Progenitor cell of endocrine pancreas (in vitro differentiated cells): ENCODE measurements at regions not wholly inside any gene's neighbourhood (a gene's known extent, or its start where the extent isn't known, plus 50 kb on each side); places are given as distances from the start of the nearest gene placed in this dataset.

Source experiments
- DNase-seq: peaks from one replicate; pipeline ENCODE4 v3.0.0; 2021; ENCODE audit warnings: low spot score; ENCODE audit not compliant: unreplicated experiment
- H3K27ac Mint-ChIP-seq: 2 replicates; pipeline ENCODE4 v1.8.0; 2021; ENCODE audit warnings: mild to moderate bottlenecking, moderate library complexity, mixed read lengths
- H3K27me3 Mint-ChIP-seq: 2 replicates; pipeline ENCODE4 v1.8.0; 2021; ENCODE audit warnings: mixed read lengths
- H3K36me3 Mint-ChIP-seq: 2 replicates; pipeline ENCODE4 v1.8.0; 2022; ENCODE audit warnings: mixed read lengths; ENCODE audit not compliant: insufficient read depth
- H3K4me1 Mint-ChIP-seq: 2 replicates; pipeline ENCODE4 v1.8.0; 2021; ENCODE audit warnings: low read depth, mixed read lengths
- H3K4me3 Mint-ChIP-seq: 2 replicates; pipeline ENCODE4 v1.8.0; 2021; ENCODE audit warnings: low read depth, mild to moderate bottlenecking, moderate library complexity, mixed read lengths
- H3K9me3 Mint-ChIP-seq: 2 replicates; pipeline ENCODE4 v1.8.0; 2021; ENCODE audit warnings: low read depth, mixed read lengths
- TF ChIP-seq, protein P1 (sequence below): fragments of 200-600 bp; sonication (generic); IDR thresholded peaks from one replicate; pipeline ENCODE4 v1.5.0; 2021; ENCODE audit warnings: antibody characterized with exemption, mild to moderate bottlenecking; ENCODE audit not compliant: unreplicated experiment

DNA sequence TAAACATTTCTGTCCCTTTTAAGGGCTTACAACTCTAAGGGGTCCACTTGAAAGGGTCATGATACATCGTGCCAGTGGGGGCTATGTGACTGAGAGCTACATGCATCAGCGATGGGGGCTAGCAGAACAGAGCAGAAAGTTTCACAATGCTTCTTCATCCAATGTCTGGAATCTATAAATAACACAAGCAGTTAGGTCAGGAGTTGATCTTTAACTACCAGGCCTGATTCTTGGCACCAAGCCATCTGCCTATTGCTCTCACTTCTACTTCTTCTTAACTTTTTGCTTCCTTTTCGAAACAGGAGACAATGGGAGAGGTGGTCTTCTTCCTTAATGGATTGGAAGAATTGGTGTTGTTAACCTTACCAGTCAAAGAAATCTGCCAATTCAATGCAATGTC, 410.0 kb downstream of the TGFB2 start:
- Mint-ChIP-seq H3K27me3 (no peaks in the 10 kb centered on the region), H3K9me3 (peaks cover 11% of the 10 kb centered on the region), H3K4me3 (no peak overlapping the region), H3K27ac (no peak overlapping the region), H3K4me1 (peaks cover 7% of the 10 kb centered on the region), H3K36me3 (no peaks in the 10 kb centered on the region)
- TF ChIP-seq, protein P1, sequence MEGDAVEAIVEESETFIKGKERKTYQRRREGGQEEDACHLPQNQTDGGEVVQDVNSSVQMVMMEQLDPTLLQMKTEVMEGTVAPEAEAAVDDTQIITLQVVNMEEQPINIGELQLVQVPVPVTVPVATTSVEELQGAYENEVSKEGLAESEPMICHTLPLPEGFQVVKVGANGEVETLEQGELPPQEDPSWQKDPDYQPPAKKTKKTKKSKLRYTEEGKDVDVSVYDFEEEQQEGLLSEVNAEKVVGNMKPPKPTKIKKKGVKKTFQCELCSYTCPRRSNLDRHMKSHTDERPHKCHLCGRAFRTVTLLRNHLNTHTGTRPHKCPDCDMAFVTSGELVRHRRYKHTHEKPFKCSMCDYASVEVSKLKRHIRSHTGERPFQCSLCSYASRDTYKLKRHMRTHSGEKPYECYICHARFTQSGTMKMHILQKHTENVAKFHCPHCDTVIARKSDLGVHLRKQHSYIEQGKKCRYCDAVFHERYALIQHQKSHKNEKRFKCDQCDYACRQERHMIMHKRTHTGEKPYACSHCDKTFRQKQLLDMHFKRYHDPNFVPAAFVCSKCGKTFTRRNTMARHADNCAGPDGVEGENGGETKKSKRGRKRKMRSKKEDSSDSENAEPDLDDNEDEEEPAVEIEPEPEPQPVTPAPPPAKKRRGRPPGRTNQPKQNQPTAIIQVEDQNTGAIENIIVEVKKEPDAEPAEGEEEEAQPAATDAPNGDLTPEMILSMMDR = no peak
- DNase-seq = no peak

DNA sequence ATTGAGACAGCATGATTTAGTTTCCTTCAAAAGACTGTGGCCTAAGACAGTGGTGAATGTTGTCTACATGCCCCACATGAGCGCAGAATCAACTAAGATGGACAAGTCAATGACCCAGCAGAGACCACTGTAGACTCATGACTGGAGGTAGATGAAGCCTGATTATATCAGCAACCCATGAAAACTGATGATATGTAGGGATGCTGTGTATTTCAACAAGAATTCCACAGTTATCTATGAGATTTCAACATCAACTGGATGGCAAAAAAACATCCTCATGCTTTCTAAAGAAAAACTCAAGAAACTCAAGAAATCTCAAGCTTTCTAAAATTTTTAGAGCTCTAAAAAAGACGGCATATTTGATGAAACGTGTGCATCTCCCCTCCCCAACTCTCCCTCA, 413.9 kb upstream of the LYPLAL1 start:
- TF ChIP-seq, protein P1 = no peak
- H3K36me3 Mint-ChIP-seq = no peaks in the 10 kb centered on the region
- H3K27ac Mint-ChIP-seq = no peak overlapping the region
- H3K4me3 Mint-ChIP-seq = no peak overlapping the region
- H3K9me3 Mint-ChIP-seq = peaks cover 11% of the 10 kb centered on the region
- peaks cover 11% of the 10 kb centered on the region for H3K4me1 Mint-ChIP-seq
- H3K27me3 Mint-ChIP-seq = no peaks in the 10 kb centered on the region
- no peak for DNase-seq

DNA sequence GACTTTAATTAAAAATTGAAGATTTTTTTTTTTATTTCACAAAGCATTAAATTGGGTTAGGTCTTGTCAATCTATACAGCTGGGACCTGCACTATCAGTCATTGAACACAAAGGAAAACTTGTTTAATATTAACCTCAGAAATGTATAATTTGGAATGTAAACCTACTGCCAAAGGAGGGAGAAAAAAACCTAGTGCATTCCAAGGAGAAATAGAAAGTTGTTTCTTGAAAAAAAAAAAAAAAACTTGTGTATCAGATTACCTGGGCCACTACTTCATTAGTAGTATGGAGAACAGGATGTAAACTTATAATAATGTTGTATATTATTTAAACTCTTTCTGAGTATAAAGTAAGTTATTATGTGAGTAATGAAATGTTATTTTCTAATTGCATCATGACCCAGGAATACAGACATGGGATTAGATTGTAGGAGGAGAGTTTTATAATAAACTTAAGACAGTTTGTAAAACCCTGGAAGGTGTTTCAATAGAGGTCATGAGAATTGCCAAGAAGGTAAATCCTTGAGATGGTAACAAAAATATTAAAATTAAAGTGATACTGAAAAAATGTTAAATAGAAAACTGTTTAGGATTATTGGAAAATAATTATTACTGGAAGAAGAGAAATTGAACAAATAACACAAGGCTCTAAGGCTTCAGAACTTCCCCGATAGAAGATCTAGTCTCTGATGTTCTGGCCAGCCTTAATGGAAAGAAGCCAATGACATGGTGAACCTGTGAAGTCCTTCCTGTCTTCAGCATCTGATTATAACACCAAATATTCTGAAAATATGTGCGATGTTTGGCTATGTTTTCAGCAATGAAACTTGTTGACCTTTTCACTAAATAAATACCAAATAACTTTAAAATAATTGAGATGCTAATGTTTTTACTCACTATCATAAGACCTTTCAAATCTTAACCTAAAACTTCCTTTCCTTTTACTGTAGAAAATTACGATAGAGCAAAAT, 412.8 kb upstream of the LYPLAL1 start:
- Mint-ChIP-seq H3K27me3 (no peaks in the 10 kb centered on the region), H3K36me3 (no peaks in the 10 kb centered on the region)
- DNase-seq = no peak

DNA sequence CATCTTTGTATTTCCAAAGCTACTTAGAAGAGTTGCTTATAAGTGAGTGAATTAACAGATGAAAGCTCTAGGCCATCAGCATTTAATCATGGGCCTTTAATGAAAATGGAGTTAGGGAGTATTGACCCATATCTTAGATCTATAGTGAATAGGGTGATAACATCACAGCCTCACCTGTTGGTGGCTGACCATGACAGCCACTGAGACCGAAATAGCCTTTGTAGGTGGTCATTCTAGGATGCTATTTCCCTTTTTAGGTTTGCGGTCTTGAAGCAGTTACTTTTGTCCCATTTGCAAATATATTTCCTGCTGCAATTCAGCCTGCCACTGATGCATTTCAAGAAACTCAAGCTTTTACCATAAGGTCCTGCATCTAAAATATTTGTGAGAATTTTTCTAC, 410.1 kb upstream of the LYPLAL1 start:
- Mint-ChIP-seq H3K4me3 (no peak overlapping the region), H3K27me3 (no peaks in the 10 kb centered on the region), H3K36me3 (no peaks in the 10 kb centered on the region), H3K4me1 (peaks cover 11% of the 10 kb centered on the region), H3K27ac (no peak overlapping the region), H3K9me3 (no peaks in the 10 kb centered on the region)
- TF ChIP-seq, protein P1 = no peak
- no peak for DNase-seq

More for the DNA sequence above, 412.8 kb upstream of the LYPLAL1 start:
- peaks cover 11% of the 10 kb centered on the region for H3K4me1 Mint-ChIP-seq
- H3K27ac Mint-ChIP-seq = no peak overlapping the region
- H3K9me3 Mint-ChIP-seq = peaks cover 1% of the 10 kb centered on the region
- TF ChIP-seq, protein P1 = no peak
- H3K4me3 Mint-ChIP-seq = no peak overlapping the region

DNA sequence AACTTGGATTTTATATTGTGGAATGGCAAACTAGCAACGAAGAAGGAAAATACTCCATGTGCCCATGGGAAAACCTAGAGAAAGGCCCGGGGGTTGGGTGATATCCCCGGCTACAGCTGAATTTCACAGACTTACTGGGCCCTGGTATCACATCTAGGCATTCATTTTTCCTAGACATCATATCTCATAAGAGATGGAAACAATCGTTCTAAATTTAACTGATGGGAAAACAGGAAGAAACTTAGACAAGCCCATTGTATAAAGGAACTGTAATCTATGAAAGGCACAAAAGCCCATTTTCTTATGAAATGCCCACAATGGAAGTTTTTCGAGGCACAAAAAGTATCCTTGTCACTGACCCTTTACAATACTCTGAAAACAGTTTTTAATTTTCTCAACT, 407.9 kb upstream of the LYPLAL1 start:
- no peak overlapping the region for H3K4me3 Mint-ChIP-seq
- no peaks in the 10 kb centered on the region for H3K9me3 Mint-ChIP-seq
- TF ChIP-seq, protein P1 = no peak
- peaks cover 8% of the 10 kb centered on the region for H3K4me1 Mint-ChIP-seq
- H3K27ac Mint-ChIP-seq = no peak overlapping the region
- no peaks in the 10 kb centered on the region for H3K36me3 Mint-ChIP-seq
- no peaks in the 10 kb centered on the region for H3K27me3 Mint-ChIP-seq
- no peak for DNase-seq
